Ectodermal cell (in vitro differentiated cells): ENCODE measurements at regions not wholly inside any gene's neighbourhood (a gene's known extent, or its start where the extent isn't known, plus 50 kb on each side); places are given as distances from the start of the nearest gene placed in this dataset.

ENCODE experiments used
- H3K27ac ChIP-seq: 2 replicates; pipeline ENCODE4 v1.7.0; 2013; ENCODE audit warnings: mild to moderate bottlenecking, low read depth, low read length; ENCODE audit not compliant: insufficient read depth, poor library complexity, severe bottlenecking
- H3K27me3 ChIP-seq: 2 replicates; pipeline ENCODE4 v1.7.0; 2013; ENCODE audit warnings: mild to moderate bottlenecking, low read length; ENCODE audit not compliant: insufficient read depth, control insufficient read depth, poor library complexity, severe bottlenecking
- H3K36me3 ChIP-seq: one replicate; pipeline ENCODE4 v1.7.0; 2013; ENCODE audit warnings: low read length; ENCODE audit not compliant: control insufficient read depth, insufficient read depth
- H3K4me1 ChIP-seq: one replicate; pipeline ENCODE4 v1.7.0; 2013; ENCODE audit warnings: low read length; ENCODE audit not compliant: control insufficient read depth, insufficient read depth
- H3K4me3 ChIP-seq: 2 replicates; pipeline ENCODE4 v1.7.0; 2013; ENCODE audit warnings: low read depth, low read length, control low read depth; ENCODE audit not compliant: insufficient read depth
- H3K9me3 ChIP-seq: 2 replicates; pipeline ENCODE4 v1.7.0; 2013; ENCODE audit warnings: mild to moderate bottlenecking, low read length, moderate library complexity; ENCODE audit not compliant: control insufficient read depth
- WGBS, 2 experiments: methylation state at CpG; one replicate each; pipeline ENCODE4 v1.1.7; 2013; ENCODE audit warnings: missing lambda C conversion rate in 2 of 2; 5-methylcytosine and 5-hydroxymethylcytosine counted together

DNA sequence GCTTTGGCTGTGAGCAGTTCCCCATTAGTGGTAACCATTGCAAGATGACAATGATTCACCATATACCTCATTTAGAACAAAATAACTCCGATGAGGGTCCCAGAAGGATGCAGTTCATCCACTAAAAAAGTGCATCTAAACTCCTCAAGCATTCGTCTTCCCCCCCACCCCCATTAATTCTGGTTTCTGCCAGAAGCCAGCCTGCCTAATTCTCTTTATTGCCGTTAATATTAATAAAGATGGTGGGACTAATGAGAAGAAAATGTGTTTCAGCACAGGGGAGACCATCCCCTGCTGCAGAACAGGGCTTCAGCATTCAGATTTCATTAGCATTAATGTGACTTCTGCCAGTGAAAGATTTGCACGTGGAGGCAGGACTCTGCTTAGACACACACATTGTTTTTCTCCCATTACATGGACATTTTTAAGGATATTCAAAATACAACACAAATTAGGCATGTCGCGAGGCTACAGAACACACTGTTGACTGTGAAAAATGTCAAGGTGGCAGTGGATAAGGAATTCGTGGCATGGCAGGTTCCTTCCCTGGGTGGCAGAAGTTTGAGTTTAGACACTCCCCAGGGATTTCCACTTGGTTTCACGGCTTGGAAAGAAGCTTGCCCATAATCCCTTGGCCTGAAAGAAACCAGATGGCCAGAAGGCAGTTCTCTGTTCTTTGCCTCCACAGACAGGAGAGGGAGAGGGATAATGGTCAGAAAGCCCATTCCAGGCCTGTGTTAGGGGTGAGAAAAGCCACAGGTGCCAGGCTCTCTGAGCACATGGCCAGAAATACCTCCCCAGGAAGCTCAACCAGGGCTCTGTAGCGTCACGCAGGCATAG is 236.5 kb downstream of the FOXO1 start:
- 89% methylated on average over 10 of the region's 10 CpGs for WGBS, 2 experiments
- Histone ChIP-seq H3K27me3 (no peaks in the 10 kb centered on the region), H3K4me1 (no peaks in the 10 kb centered on the region), H3K9me3 (no peaks in the 10 kb centered on the region), H3K36me3 (no peaks in the 10 kb centered on the region), H3K4me3 (no peak overlapping the region), H3K27ac (no peak overlapping the region)

DNA sequence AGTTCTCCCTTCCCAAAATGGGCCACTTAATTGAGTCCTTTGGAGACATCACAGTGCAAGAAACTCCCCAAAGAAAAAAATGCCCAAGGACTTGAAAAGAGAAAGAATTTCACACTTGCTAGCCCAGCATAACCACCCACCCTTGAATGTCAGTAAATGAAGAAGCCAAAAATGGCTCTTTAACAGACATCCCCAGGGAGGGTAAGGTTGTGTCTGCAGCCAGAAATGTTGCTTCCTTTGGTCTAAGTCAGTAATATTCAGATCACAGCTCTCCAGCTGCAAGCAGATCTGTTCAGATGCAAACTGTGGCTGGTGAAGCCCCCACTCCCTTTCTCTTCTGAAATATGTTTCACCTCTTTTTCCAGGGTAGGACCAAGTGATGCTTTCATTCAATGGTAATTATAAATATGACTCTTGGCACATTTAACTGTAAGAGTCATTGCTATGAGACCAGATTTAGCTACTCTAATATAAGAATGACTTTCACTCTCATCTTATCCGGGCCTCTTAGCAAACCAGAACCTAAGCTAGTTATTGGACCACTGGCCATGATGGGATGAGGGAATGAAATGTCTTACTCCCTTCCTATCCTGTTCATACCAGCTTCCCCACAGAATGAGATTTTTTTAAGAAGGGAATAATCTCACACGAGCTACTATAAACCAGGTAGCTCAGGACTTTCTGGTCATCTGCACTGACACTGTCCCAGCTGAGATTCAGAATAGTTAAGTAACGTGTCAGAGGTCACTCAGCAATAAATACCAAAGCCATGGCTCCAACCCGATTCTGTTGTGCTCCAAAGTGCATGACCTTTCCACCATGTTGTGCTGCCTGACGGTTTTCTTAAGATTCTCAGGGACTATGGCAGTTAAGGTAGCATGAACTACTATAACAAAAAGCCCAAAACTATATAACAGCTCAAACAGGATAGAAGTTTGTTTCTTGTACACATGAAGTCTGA is 234.1 kb downstream of the FOXO1 start:
- H3K27ac ChIP-seq, result no peak overlapping the region

DNA sequence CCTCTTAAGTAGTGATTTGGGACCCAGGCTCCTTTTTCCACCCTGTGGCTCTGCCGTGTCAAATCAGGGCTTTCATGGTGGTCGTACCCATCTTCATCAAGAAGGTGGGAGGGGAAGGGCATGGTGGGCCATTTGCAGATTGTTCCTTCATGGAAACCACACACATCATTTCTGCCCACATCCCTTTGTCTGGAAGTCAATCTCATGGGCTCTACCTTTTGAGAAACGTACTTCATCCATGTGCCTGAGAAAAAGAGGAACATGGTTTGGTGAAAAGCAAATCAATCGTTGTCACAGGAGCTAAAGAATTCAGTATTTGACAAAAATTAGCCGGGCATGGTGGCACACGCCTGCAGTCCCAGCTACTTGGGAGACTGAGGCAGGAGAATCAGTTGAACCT is 233.4 kb downstream of the FOXO1 start:
- whole genome bisulfite sequencing, 2 experiments, result 80 to 82% methylated on average over 6 of the region's 6 CpGs
- no peak overlapping the region for H3K27ac ChIP-seq
- no peak overlapping the region for H3K4me3 ChIP-seq
- H3K9me3 ChIP-seq, result no peaks in the 10 kb centered on the region
- H3K4me1 ChIP-seq, result no peaks in the 10 kb centered on the region
- H3K27me3 ChIP-seq, result no peaks in the 10 kb centered on the region
- H3K36me3 ChIP-seq, result no peaks in the 10 kb centered on the region

More for the DNA sequence above, 234.1 kb downstream of the FOXO1 start:
- H3K4me3 ChIP-seq, result no peak overlapping the region
- H3K9me3 ChIP-seq, result no peaks in the 10 kb centered on the region
- H3K4me1 ChIP-seq, result no peaks in the 10 kb centered on the region
- no peaks in the 10 kb centered on the region for H3K36me3 ChIP-seq
- no peaks in the 10 kb centered on the region for H3K27me3 ChIP-seq
- WGBS, 2 experiments, result 87 to 90% methylated on average over 5 of the region's 5 CpGs

DNA sequence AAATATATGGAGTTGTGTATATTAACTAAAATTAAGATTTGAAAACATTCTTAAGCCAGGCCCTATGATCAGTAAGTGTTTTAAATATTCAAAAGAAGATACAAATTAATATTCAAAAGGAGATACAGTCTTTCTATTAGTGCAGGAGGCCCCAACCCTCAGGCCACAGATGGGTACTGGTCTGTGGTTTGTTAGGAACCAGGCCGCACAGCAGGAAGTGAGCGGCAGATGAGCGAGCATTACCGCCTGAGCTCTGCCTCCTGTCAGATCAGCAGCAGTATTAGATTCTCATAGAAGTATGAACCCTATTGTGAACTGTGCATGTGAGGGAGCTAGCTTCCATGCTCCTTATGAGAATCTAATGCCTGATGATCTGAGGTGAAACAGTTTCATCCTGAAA is 232.9 kb downstream of the FOXO1 start:
- Histone ChIP-seq H3K9me3 (no peaks in the 10 kb centered on the region), H3K36me3 (no peaks in the 10 kb centered on the region), H3K27me3 (no peaks in the 10 kb centered on the region), H3K4me3 (no peak overlapping the region), H3K27ac (no peak overlapping the region), H3K4me1 (no peaks in the 10 kb centered on the region)
- WGBS, 2 experiments, result 97 to 99% methylated on average over 4 of the region's 4 CpGs

DNA sequence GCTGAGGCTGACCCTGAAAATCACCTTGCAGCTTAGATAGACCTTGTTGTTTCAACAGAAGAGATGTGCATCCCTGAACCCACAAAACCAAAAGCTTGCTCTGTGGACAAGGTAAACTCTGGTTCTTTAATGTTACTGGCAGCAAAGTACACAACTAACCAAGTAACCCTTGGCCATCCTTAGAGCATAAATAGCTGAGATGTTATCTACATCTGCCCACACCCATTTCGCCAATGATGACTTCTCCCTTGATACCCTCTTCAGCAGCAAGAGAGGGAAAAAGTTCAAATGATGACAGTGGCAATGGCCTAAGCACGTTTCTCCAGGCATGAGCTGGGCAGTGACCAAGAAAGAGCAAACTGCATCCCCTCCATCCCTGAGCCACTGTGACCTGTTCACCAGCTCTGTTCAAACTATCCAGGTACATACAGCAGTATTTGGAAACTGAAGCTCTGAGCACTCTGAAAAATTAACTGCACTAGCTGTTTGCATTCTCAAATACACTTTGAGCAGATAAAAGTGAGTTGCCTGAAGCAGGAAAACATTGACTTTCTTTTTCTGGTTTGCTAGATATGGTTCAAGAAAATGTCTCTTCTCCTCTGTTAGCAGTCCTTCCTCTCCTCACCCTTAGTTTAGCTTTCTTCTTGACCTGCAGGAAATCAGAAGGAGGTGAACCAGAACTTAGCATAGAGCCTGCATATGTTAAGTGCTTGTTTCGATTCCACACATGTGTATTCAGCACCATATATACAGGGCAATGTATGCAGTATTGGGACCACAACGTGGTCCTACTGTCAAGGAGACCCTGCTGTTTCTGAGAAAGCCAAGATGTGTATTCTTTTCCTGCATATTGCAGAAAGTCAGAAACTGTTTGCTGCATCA is 231.7 kb downstream of the FOXO1 start:
- no peaks in the 10 kb centered on the region for H3K27me3 ChIP-seq
- 88% methylated on average over 4 of the region's 4 CpGs for WGBS, 2 experiments
- H3K27ac ChIP-seq, result no peak overlapping the region
- no peaks in the 10 kb centered on the region for H3K9me3 ChIP-seq
- H3K4me1 ChIP-seq, result no peaks in the 10 kb centered on the region
- H3K4me3 ChIP-seq, result no peak overlapping the region
- H3K36me3 ChIP-seq, result no peaks in the 10 kb centered on the region

DNA sequence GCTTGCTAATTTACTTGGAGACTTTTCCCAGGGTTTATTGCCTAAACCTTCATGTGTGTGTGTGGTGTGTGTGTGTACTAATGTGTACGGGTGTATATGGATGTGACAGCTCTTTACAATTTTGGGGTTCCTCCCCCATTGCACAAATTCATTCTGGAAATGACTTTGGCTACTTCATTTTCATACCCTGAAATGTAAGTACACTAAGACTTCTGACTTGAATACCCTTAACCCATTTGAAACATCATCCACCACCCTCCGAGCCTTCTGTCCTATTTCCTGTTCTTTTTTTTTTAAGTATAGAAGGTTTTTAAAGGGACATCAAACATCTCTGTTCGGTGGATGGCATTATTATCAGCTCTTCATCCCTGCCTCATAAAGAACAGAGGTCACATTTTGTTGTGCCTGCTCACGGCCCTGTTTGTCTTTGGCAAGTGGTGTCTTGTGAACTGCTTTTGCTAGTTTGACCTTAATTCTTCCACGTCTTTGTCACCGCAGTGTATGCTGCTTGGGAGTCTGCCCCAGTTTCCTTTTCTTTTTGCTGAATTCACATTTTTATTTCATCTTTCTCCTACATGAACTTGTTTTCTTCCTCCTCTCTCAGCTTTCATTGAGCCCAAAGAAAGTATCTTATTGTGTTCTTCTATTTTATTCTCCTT is 228.3 kb downstream of the FOXO1 start:
- 84 to 93% methylated on average over 5 to 6 of the region's 6 CpGs for WGBS, 2 experiments
- H3K27ac ChIP-seq, result no peak overlapping the region
- no peak overlapping the region for H3K4me3 ChIP-seq
- H3K27me3 ChIP-seq, result no peaks in the 10 kb centered on the region
- peaks cover 8% of the 10 kb centered on the region for H3K4me1 ChIP-seq
- no peaks in the 10 kb centered on the region for H3K36me3 ChIP-seq
- H3K9me3 ChIP-seq, result no peaks in the 10 kb centered on the region

DNA sequence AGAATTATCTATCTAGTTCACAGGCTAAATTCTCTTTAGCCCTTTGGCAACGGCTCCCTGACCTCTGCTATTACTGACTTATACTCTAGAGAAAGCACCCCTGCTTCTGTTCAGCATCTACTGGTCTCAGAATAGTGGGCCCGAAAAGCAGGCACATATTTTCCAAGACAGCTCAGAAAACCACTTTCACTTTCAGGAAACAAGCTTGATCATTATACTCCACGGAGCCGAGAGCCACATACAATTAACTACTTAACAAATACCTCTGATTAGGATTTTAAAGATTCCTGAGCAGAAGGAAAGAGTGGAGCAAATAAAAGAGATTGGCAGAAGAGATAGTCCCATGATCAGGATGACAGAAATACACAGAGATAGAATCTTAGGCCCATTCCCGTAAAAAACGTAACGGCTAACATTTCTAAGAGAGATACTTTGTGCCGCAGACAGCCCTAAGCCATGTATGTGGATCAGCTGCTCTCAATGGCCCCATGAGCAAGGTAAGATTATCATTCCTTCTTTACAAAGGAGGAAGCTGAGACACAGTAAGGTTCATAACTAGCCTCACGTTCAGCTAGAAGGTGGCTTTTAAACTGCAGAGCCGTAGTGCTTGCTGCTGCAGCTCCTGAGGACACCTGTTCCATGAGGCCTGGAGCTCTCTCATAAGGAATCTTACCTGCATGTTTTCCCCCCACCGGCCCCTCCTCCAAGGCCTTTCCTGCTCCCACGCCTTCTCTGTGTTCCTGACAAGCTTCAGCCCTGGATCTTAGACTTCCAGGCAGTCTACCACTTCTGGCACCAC is 227.2 kb downstream of the FOXO1 start:
- Histone ChIP-seq H3K4me3 (no peak overlapping the region), H3K27me3 (no peaks in the 10 kb centered on the region), H3K4me1 (peaks cover 12% of the 10 kb centered on the region), H3K36me3 (no peaks in the 10 kb centered on the region), H3K9me3 (no peaks in the 10 kb centered on the region), H3K27ac (no peak overlapping the region)
- WGBS, 2 experiments, result 94 to 95% methylated on average over 11 to 12 of the region's 12 CpGs

DNA sequence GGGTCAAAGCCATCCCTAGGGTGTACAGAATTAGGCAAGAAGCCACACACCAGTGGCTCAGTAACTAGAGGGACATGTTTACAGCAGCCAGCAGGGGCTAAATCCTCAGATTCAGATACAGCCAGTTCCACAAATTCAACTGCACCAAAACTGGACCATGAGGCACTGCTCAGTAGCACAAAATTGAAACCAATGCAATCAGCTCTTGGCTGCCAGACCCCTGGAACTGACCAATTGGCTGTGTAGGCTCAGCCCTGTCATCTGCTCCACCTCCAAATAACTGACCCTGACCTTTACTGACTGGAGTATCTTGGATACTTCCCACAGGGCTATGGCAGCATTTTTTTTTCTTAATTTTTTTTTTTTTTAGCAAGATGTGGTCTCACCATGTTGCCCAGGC is 226.5 kb downstream of the FOXO1 start:
- Histone ChIP-seq H3K4me1 (peaks cover 12% of the 10 kb centered on the region), H3K36me3 (no peaks in the 10 kb centered on the region), H3K27me3 (no peaks in the 10 kb centered on the region), H3K4me3 (no peak overlapping the region), H3K27ac (no peak overlapping the region), H3K9me3 (no peaks in the 10 kb centered on the region)
